Neural crest cell (in vitro differentiated cells): ENCODE measurements at regions not wholly inside any gene's neighbourhood (a gene's known extent, or its start where the extent isn't known, plus 50 kb on each side); places are given as distances from the start of the nearest gene placed in this dataset.

Source experiments
- DNase-seq: peaks from one replicate; pipeline ENCODE4 v3.0.0; 2021; ENCODE audit warnings: low read depth, mixed read lengths, low spot score
- H3K27ac Mint-ChIP-seq: one replicate; pipeline ENCODE4 v1.8.0; 2021; ENCODE audit warnings: mild to moderate bottlenecking, mixed read lengths; ENCODE audit not compliant: unreplicated experiment
- H3K27me3 Mint-ChIP-seq: 2 replicates; pipeline ENCODE4 v1.8.0; 2021; ENCODE audit warnings: low read depth, mild to moderate bottlenecking, mixed read lengths
- H3K36me3 Mint-ChIP-seq: 2 replicates; pipeline ENCODE4 v1.8.0; 2021; ENCODE audit warnings: low read depth, mild to moderate bottlenecking, mixed read lengths
- H3K4me1 Mint-ChIP-seq: 2 replicates; pipeline ENCODE4 v1.8.0; 2021; ENCODE audit warnings: mixed read lengths
- H3K4me3 Mint-ChIP-seq: one replicate; pipeline ENCODE4 v1.8.0; 2021; ENCODE audit warnings: mild to moderate bottlenecking, mixed read lengths
- H3K9me3 Mint-ChIP-seq: 2 replicates; pipeline ENCODE4 v1.8.0; 2021; ENCODE audit warnings: mixed read lengths
- CTCF ChIP-seq: fragments of 200-600 bp; sonication (generic); conservative IDR thresholded peaks from 2 replicates; pipeline ENCODE4 v1.5.0; 2021; ENCODE audit warnings: antibody characterized with exemption, mild to moderate bottlenecking

GRCh38 chr20:4550740-4551139 is 135.5 kb upstream of the PRNP start:
- no peak for TF ChIP-seq CTCF
- H3K27ac Mint-ChIP-seq = no peak overlapping the region
- no peak overlapping the region for H3K4me3 Mint-ChIP-seq
- H3K4me1 Mint-ChIP-seq = no peaks in the 10 kb centered on the region
- peaks cover 29% of the 10 kb centered on the region for H3K27me3 Mint-ChIP-seq
- H3K36me3 Mint-ChIP-seq = no peaks in the 10 kb centered on the region
- H3K9me3 Mint-ChIP-seq = no peaks in the 10 kb centered on the region
- DNase-seq = no peak

GRCh38 chr20:4549711-4550259 is 136.5 kb upstream of the PRNP start:
- Mint-ChIP-seq H3K36me3 (no peaks in the 10 kb centered on the region), H3K27me3 (peaks cover 31% of the 10 kb centered on the region), H3K4me3 (no peak overlapping the region), H3K4me1 (no peaks in the 10 kb centered on the region), H3K9me3 (no peaks in the 10 kb centered on the region), H3K27ac (no peak overlapping the region)
- TF ChIP-seq CTCF = no peak
- DNase-seq = no peak

GRCh38 chr20:4548552-4548951 is 137.7 kb upstream of the PRNP start:
- no peak for DNase-seq
- Mint-ChIP-seq H3K36me3 (no peaks in the 10 kb centered on the region), H3K9me3 (no peaks in the 10 kb centered on the region), H3K27ac (no peak overlapping the region), H3K4me1 (no peaks in the 10 kb centered on the region), H3K4me3 (no peak overlapping the region), H3K27me3 (peaks cover 36% of the 10 kb centered on the region)
- no peak for TF ChIP-seq CTCF

- Mint-ChIP-seq H3K27ac (no peak overlapping the region), H3K27me3 (peaks cover 38% of the 10 kb centered on the region), H3K4me3 (no peak overlapping the region), H3K36me3 (no peaks in the 10 kb centered on the region), H3K9me3 (no peaks in the 10 kb centered on the region), H3K4me1 (no peaks in the 10 kb centered on the region)
- no peak for DNase-seq
- no peak for TF ChIP-seq CTCF
These were observed 139.5 kb upstream of the PRNP start for GRCh38 chr20:4546786-4547185.

GRCh38 chr20:4546342-4546741 is 139.9 kb upstream of the PRNP start:
- H3K4me3 Mint-ChIP-seq = no peak overlapping the region
- no peaks in the 10 kb centered on the region for H3K9me3 Mint-ChIP-seq
- H3K27me3 Mint-ChIP-seq = peaks cover 41% of the 10 kb centered on the region
- no peak for TF ChIP-seq CTCF
- no peaks in the 10 kb centered on the region for H3K36me3 Mint-ChIP-seq
- no peak overlapping the region for H3K27ac Mint-ChIP-seq
- no peak for DNase-seq
- no peaks in the 10 kb centered on the region for H3K4me1 Mint-ChIP-seq

- no peak overlapping the region for H3K27ac Mint-ChIP-seq
- no peaks in the 10 kb centered on the region for H3K9me3 Mint-ChIP-seq
These were observed 140.7 kb upstream of the PRNP start for GRCh38 chr20:4545526-4545925.

More at GRCh38 chr20:4545526-4545925, 140.7 kb upstream of the PRNP start:
- Mint-ChIP-seq H3K27me3 (peaks cover 48% of the 10 kb centered on the region), H3K4me3 (no peak overlapping the region), H3K4me1 (no peaks in the 10 kb centered on the region), H3K36me3 (no peaks in the 10 kb centered on the region)
- DNase-seq = no peak
- no peak for TF ChIP-seq CTCF
